Calu3 (cell line): ENCODE measurements at regions not wholly inside any gene's neighbourhood (a gene's known extent, or its start where the extent isn't known, plus 50 kb on each side); places are given as distances from the start of the nearest gene placed in this dataset.

Experiments
- BruUV-seq: library from RNA; stranded (reverse); fragments of 400-500 nt; replicated peaks from 2 replicates; lab custom pipeline; 2021; lab: Mats Ljungman, UMichigan
- CTCF ChIA-PET: fragments of 300-600 bp; sonication (Branson Sonifier 250); formaldehyde crosslinking; loops from one replicate; lab custom pipeline; 2022; ENCODE audit warnings: antibody characterized with exemption; lab: Charles Lee
- DNase-seq: peaks from one replicate; pipeline ENCODE4 v3.0.0; 2022
- H3K27ac Mint-ChIP-seq: one replicate; pipeline ENCODE4 v1.8.0; 2022; ENCODE audit warnings: mixed read lengths; ENCODE audit not compliant: unreplicated experiment
- H3K27me3 Mint-ChIP-seq: one replicate; pipeline ENCODE4 v1.8.0; 2022; ENCODE audit warnings: mixed read lengths; ENCODE audit not compliant: unreplicated experiment
- H3K36me3 Mint-ChIP-seq: one replicate; pipeline ENCODE4 v1.8.0; 2022; ENCODE audit warnings: mild to moderate bottlenecking, moderate library complexity, mixed read lengths; ENCODE audit not compliant: insufficient read depth, unreplicated experiment
- H3K4me1 Mint-ChIP-seq: one replicate; pipeline ENCODE4 v1.8.0; 2022; ENCODE audit warnings: mild to moderate bottlenecking, low read depth, mixed read lengths; ENCODE audit not compliant: unreplicated experiment
- H3K4me3 Mint-ChIP-seq: one replicate; pipeline ENCODE4 v1.8.0; 2022; ENCODE audit warnings: mild to moderate bottlenecking, low read depth, moderate library complexity, mixed read lengths; ENCODE audit not compliant: unreplicated experiment
- H3K9me3 Mint-ChIP-seq: one replicate; pipeline ENCODE4 v1.8.0; 2022; ENCODE audit warnings: low read depth, mixed read lengths; ENCODE audit not compliant: unreplicated experiment
- intact Hi-C: fragments of 100-400 bp; cut with micrococcal nuclease; formaldehyde crosslinking; loops from one replicate; pipeline ENCODE4 v1.10.0; 2022; ENCODE audit not compliant: unreplicated experiment
- TF ChIP-seq, protein P1 (sequence below): fragments of 200-600 bp; IDR thresholded peaks from one replicate; pipeline ENCODE4 v1.8.0; 2022; ENCODE audit warnings: antibody characterized with exemption; ENCODE audit not compliant: unreplicated experiment

GRCh38 chr5:38193015-38193581 is 65.3 kb upstream of the EGFLAM start:
- BruUV-seq: no TSS peak
- Mint-ChIP-seq H3K36me3 (no peaks in the 10 kb centered on the region), H3K9me3 (no peaks in the 10 kb centered on the region), H3K27ac (no peak overlapping the region), H3K4me3 (no peak overlapping the region), H3K27me3 (peaks cover 45% of the 10 kb centered on the region), H3K4me1 (no peaks in the 10 kb centered on the region)
- TF ChIP-seq, protein P1, sequence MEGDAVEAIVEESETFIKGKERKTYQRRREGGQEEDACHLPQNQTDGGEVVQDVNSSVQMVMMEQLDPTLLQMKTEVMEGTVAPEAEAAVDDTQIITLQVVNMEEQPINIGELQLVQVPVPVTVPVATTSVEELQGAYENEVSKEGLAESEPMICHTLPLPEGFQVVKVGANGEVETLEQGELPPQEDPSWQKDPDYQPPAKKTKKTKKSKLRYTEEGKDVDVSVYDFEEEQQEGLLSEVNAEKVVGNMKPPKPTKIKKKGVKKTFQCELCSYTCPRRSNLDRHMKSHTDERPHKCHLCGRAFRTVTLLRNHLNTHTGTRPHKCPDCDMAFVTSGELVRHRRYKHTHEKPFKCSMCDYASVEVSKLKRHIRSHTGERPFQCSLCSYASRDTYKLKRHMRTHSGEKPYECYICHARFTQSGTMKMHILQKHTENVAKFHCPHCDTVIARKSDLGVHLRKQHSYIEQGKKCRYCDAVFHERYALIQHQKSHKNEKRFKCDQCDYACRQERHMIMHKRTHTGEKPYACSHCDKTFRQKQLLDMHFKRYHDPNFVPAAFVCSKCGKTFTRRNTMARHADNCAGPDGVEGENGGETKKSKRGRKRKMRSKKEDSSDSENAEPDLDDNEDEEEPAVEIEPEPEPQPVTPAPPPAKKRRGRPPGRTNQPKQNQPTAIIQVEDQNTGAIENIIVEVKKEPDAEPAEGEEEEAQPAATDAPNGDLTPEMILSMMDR: peak; percentile 84
- DNase-seq: peak; percentile 69
- intact Hi-C loops: loop anchor here (1.0 to 10.0 kb wide), 4 partner anchors 170 to 780 kb away; no protein-coding TSS in a partner anchor
- CTCF ChIA-PET: interaction anchor here (0.6 to 1.7 kb wide), 3 partner anchors 171 to 778 kb away, joined by 3 to 7 read pairs (median 5); no protein-coding TSS in a partner anchor

- no peak overlapping the region for H3K27ac Mint-ChIP-seq
- CTCF ChIA-PET: interaction anchor here (0.6 to 1.7 kb wide), 4 partner anchors 13 to 779 kb away, joined by 3 to 5 read pairs (median 3); no protein-coding TSS in a partner anchor
- H3K36me3 Mint-ChIP-seq: no peaks in the 10 kb centered on the region
- H3K4me3 Mint-ChIP-seq: no peak overlapping the region
- peaks cover 35% of the 10 kb centered on the region for H3K27me3 Mint-ChIP-seq
- no peaks in the 10 kb centered on the region for H3K4me1 Mint-ChIP-seq
- intact Hi-C loops: loop anchor here (10.0 kb wide), 1 partner anchor 297 kb away; no protein-coding TSS in a partner anchor
- no TSS peak for BruUV-seq
- H3K9me3 Mint-ChIP-seq: no peaks in the 10 kb centered on the region
- no peak for DNase-seq
- TF ChIP-seq, protein P1: no peak
Measured at GRCh38 chr5:38191693-38192092, 66.7 kb upstream of the EGFLAM start.

- TF ChIP-seq, protein P1: no peak
- intact Hi-C loops: loop anchor here (10.0 kb wide), 1 partner anchor 295 kb away; no protein-coding TSS in a partner anchor
Measured at GRCh38 chr5:38190111-38190510, 68.2 kb upstream of the EGFLAM start.

GRCh38 chr5:38189081-38189504 is 69.3 kb upstream of the EGFLAM start:
- TF ChIP-seq, protein P1: no peak
- H3K4me1 Mint-ChIP-seq: no peaks in the 10 kb centered on the region
- CTCF ChIA-PET: no interaction called here
- no peak overlapping the region for H3K27ac Mint-ChIP-seq
- no peak for DNase-seq
- no peaks in the 10 kb centered on the region for H3K9me3 Mint-ChIP-seq
- H3K4me3 Mint-ChIP-seq: no peak overlapping the region
- H3K36me3 Mint-ChIP-seq: no peaks in the 10 kb centered on the region
- intact Hi-C loops: no loop called here
- peaks cover 9% of the 10 kb centered on the region for H3K27me3 Mint-ChIP-seq
- BruUV-seq: no TSS peak

More at GRCh38 chr5:38190111-38190510, 68.2 kb upstream of the EGFLAM start:
- Mint-ChIP-seq H3K27ac (no peak overlapping the region), H3K9me3 (no peaks in the 10 kb centered on the region), H3K4me1 (no peaks in the 10 kb centered on the region), H3K27me3 (peaks cover 20% of the 10 kb centered on the region), H3K4me3 (no peak overlapping the region), H3K36me3 (no peaks in the 10 kb centered on the region)
- DNase-seq: no peak
- BruUV-seq: no TSS peak
- CTCF ChIA-PET: no interaction called here
